GM23248 (cell line): ENCODE measurements at regions not wholly inside any gene's neighbourhood (a gene's known extent, or its start where the extent isn't known, plus 50 kb on each side); places are given as distances from the start of the nearest gene placed in this dataset.

Source experiments
- EZH2 ChIP-seq: fragments of 200-600 bp; sonication (generic); IDR thresholded peaks from 2 replicates; pipeline ENCODE4 v1.6.1; 2018; ENCODE audit warnings: antibody characterized with exemption, mild to moderate bottlenecking; ENCODE audit not compliant: insufficient read depth, poor library complexity, severe bottlenecking
- EZH2phosphoT487 ChIP-seq: fragments of 200-600 bp; sonication (generic); IDR thresholded peaks from 2 replicates; pipeline ENCODE4 v1.6.1; 2018; ENCODE audit warnings: antibody characterized with exemption, moderate library complexity, mild to moderate bottlenecking, low read depth; ENCODE audit not compliant: insufficient read depth

DNA sequence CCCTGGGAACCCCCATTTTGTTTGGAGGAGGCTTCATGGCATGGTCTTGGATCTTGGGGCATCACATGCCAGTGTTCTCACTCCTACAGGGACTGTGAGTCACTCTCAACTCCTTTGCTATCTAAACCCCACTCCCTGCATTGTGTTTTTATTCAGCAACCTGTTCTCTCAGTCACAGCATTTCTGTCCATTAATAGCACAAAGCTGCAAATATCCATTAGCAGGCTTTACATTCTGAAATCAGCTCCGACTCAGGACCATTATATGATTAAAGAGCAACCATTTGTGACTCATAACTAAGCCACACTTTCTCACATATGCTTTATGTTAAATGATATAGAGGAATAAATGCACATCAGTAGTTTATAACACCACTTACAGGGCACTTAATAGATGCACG is 462.1 kb upstream of the BRINP1 start:
- TF ChIP-seq EZH2phosphoT487 (no peak), EZH2 (no peak)
